GM23248 (cell line): ENCODE measurements at regions not wholly inside any gene's neighbourhood (a gene's known extent, or its start where the extent isn't known, plus 50 kb on each side); places are given as distances from the start of the nearest gene placed in this dataset.

Source experiments
- EZH2 ChIP-seq: fragments of 200-600 bp; sonication (generic); IDR thresholded peaks from 2 replicates; pipeline ENCODE4 v1.6.1; 2018; ENCODE audit warnings: antibody characterized with exemption, mild to moderate bottlenecking; ENCODE audit not compliant: insufficient read depth, poor library complexity, severe bottlenecking
- EZH2phosphoT487 ChIP-seq: fragments of 200-600 bp; sonication (generic); IDR thresholded peaks from 2 replicates; pipeline ENCODE4 v1.6.1; 2018; ENCODE audit warnings: antibody characterized with exemption, moderate library complexity, mild to moderate bottlenecking, low read depth; ENCODE audit not compliant: insufficient read depth

GRCh38 chr6:104381907-104382306 is 477.8 kb downstream of the HACE1 start:
- TF ChIP-seq EZH2phosphoT487, result no peak
- TF ChIP-seq EZH2, result no peak
